ENCODE measurements at regions not wholly inside any gene's neighbourhood (a gene's known extent, or its start where the extent isn't known, plus 50 kb on each side); places are given as distances from the start of the nearest gene placed in this dataset.

DNA sequence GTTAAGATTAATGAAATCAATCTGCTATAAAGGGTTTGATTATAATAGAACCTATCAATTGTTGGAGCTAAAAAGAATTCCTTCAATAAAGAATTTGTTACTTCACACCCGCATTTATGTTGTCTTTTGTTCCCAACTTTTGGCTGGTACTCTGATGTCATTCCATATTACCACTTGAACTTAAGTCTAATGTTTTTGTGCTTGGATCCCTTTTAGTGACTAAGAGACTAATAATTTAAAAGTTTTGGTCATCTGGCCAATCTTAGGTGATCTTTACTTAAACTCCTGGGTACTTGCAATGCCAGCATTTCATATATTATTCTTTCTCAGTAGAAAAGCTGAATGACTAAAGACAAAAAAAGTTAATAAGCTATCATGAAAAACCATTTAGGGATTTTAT is 113.0 kb downstream of the TMEM30B start:
- TF ChIP-seq EZH2phosphoT487 (IDR thresholded peaks at IDR 0.05; ENCODE audit: unreplicated experiment) (no peak), POLR2AphosphoS5 (IDR thresholded peaks at IDR 0.05; ENCODE audit: low read depth) (no peak), EZH2 (IDR thresholded peaks at IDR 0.05; ENCODE audit: low read depth, unreplicated experiment) (no peak), STAT1 (IDR thresholded peaks at IDR 0.05; ENCODE audit: unreplicated experiment) (no peak), JUNB (IDR thresholded peaks at IDR 0.05; ENCODE audit: unreplicated experiment) (no peak)
- TF ChIP-seq, protein P1, sequence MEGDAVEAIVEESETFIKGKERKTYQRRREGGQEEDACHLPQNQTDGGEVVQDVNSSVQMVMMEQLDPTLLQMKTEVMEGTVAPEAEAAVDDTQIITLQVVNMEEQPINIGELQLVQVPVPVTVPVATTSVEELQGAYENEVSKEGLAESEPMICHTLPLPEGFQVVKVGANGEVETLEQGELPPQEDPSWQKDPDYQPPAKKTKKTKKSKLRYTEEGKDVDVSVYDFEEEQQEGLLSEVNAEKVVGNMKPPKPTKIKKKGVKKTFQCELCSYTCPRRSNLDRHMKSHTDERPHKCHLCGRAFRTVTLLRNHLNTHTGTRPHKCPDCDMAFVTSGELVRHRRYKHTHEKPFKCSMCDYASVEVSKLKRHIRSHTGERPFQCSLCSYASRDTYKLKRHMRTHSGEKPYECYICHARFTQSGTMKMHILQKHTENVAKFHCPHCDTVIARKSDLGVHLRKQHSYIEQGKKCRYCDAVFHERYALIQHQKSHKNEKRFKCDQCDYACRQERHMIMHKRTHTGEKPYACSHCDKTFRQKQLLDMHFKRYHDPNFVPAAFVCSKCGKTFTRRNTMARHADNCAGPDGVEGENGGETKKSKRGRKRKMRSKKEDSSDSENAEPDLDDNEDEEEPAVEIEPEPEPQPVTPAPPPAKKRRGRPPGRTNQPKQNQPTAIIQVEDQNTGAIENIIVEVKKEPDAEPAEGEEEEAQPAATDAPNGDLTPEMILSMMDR (conservative IDR thresholded peaks at IDR 0.05; ENCODE audit: low read depth in 2 of 2) = no peak
- TF ChIP-seq, protein P2, sequence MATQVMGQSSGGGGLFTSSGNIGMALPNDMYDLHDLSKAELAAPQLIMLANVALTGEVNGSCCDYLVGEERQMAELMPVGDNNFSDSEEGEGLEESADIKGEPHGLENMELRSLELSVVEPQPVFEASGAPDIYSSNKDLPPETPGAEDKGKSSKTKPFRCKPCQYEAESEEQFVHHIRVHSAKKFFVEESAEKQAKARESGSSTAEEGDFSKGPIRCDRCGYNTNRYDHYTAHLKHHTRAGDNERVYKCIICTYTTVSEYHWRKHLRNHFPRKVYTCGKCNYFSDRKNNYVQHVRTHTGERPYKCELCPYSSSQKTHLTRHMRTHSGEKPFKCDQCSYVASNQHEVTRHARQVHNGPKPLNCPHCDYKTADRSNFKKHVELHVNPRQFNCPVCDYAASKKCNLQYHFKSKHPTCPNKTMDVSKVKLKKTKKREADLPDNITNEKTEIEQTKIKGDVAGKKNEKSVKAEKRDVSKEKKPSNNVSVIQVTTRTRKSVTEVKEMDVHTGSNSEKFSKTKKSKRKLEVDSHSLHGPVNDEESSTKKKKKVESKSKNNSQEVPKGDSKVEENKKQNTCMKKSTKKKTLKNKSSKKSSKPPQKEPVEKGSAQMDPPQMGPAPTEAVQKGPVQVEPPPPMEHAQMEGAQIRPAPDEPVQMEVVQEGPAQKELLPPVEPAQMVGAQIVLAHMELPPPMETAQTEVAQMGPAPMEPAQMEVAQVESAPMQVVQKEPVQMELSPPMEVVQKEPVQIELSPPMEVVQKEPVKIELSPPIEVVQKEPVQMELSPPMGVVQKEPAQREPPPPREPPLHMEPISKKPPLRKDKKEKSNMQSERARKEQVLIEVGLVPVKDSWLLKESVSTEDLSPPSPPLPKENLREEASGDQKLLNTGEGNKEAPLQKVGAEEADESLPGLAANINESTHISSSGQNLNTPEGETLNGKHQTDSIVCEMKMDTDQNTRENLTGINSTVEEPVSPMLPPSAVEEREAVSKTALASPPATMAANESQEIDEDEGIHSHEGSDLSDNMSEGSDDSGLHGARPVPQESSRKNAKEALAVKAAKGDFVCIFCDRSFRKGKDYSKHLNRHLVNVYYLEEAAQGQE (IDR thresholded peaks at IDR 0.05; ENCODE audit: unreplicated experiment) = no peak
- TF ChIP-seq, protein P3, sequence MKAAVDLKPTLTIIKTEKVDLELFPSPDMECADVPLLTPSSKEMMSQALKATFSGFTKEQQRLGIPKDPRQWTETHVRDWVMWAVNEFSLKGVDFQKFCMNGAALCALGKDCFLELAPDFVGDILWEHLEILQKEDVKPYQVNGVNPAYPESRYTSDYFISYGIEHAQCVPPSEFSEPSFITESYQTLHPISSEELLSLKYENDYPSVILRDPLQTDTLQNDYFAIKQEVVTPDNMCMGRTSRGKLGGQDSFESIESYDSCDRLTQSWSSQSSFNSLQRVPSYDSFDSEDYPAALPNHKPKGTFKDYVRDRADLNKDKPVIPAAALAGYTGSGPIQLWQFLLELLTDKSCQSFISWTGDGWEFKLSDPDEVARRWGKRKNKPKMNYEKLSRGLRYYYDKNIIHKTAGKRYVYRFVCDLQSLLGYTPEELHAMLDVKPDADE (IDR thresholded peaks at IDR 0.05) = no peak

Data from GM23338 (cell line).